Loucy (cell line): ENCODE measurements at regions not wholly inside any gene's neighbourhood (a gene's known extent, or its start where the extent isn't known, plus 50 kb on each side); places are given as distances from the start of the nearest gene placed in this dataset.

Source experiments
- H2AFZ ChIP-seq: fragments of 200-600 bp; sonication (generic); 2 replicates; pipeline ENCODE4 v1.6.0; 2016; ENCODE audit warnings: antibody characterized with exemption, mild to moderate bottlenecking, low read length, moderate library complexity
- H3F3A ChIP-seq: fragments of 200-600 bp; 2 replicates; pipeline ENCODE4 v1.6.0; 2016; ENCODE audit warnings: antibody characterized with exemption, low read depth, mild to moderate bottlenecking
- H3K27me3 ChIP-seq: fragments of 200-600 bp; sonication (generic); 2 replicates; pipeline ENCODE4 v1.6.1; 2014; ENCODE audit warnings: low read length, mild to moderate bottlenecking; ENCODE audit not compliant: insufficient read depth, poor library complexity, severe bottlenecking
- H3K36me3 ChIP-seq: fragments of 200-600 bp; sonication (generic); 2 replicates; pipeline ENCODE4 v1.6.1; 2016; ENCODE audit warnings: low read length; ENCODE audit not compliant: insufficient read depth
- H3K4me1 ChIP-seq: fragments of 200-600 bp; sonication (generic); 2 replicates; pipeline ENCODE4 v1.5.1; 2014; ENCODE audit warnings: low read length, mild to moderate bottlenecking; ENCODE audit not compliant: insufficient read depth, poor library complexity, severe bottlenecking
- H3K4me2 ChIP-seq: fragments of 200-600 bp; sonication (generic); 2 replicates; pipeline ENCODE4 v1.6.0; 2014; ENCODE audit warnings: antibody characterized with exemption, low read length, low read depth, mild to moderate bottlenecking; ENCODE audit not compliant: poor library complexity, severe bottlenecking
- H3K4me3 ChIP-seq: fragments of 200-600 bp; sonication (generic); 2 replicates; pipeline ENCODE4 v1.5.1; 2014; ENCODE audit warnings: low read length, mild to moderate bottlenecking, mixed read lengths; ENCODE audit not compliant: poor library complexity, severe bottlenecking
- H3K79me2 ChIP-seq: fragments of 200-600 bp; sonication (generic); 2 replicates; pipeline ENCODE4 v1.6.1; 2014; ENCODE audit warnings: low read length; ENCODE audit not compliant: insufficient read depth
- H3K9ac ChIP-seq: fragments of 200-600 bp; sonication (generic); 2 replicates; pipeline ENCODE4 v1.6.0; 2014; ENCODE audit warnings: mild to moderate bottlenecking, low read depth, low read length, moderate library complexity; ENCODE audit not compliant: poor library complexity, severe bottlenecking
- H3K9me2 ChIP-seq: fragments of 200-600 bp; sonication (generic); replicated peaks from 2 replicates; pipeline ENCODE4 v1.6.1; 2016; ENCODE audit warnings: low read depth, low read length, mixed read lengths
- H3K9me3 ChIP-seq: fragments of 200-600 bp; sonication (generic); 2 replicates; pipeline ENCODE4 v1.6.1; 2014; ENCODE audit warnings: mild to moderate bottlenecking, antibody characterized with exemption, low read length, low read depth; ENCODE audit not compliant: insufficient read depth
- H4K20me1 ChIP-seq: fragments of 200-600 bp; sonication (generic); 2 replicates; pipeline ENCODE4 v1.6.0; 2014; ENCODE audit warnings: antibody characterized with exemption, low read length, mild to moderate bottlenecking; ENCODE audit not compliant: insufficient read depth, poor library complexity, severe bottlenecking
- CTCF ChIP-seq: fragments of 200-600 bp; sonication (generic); conservative IDR thresholded peaks from 2 replicates; pipeline ENCODE4 v1.5.1; 2014; ENCODE audit warnings: mild to moderate bottlenecking, antibody characterized with exemption, low read length
- EZH2phosphoT487 ChIP-seq: fragments of 200-600 bp; IDR thresholded peaks from 2 replicates; pipeline ENCODE4 v1.6.1; 2018; ENCODE audit warnings: antibody characterized with exemption, mild to moderate bottlenecking, moderate library complexity, borderline replicate concordance

GRCh38 chr6:48766349-48766748 lies 655.4 kb upstream of the PTCHD4 start:
- Histone ChIP-seq H3K27me3 (no peaks in the 10 kb centered on the region), H3K4me2 (no peak overlapping the region), H2AFZ (no peak overlapping the region), H4K20me1 (no peaks in the 10 kb centered on the region), H3K79me2 (no peaks in the 10 kb centered on the region), H3K9me2 (no peaks in the 10 kb centered on the region), H3K4me1 (no peaks in the 10 kb centered on the region), H3K4me3 (no peak overlapping the region), H3K9ac (no peak overlapping the region), H3K36me3 (no peaks in the 10 kb centered on the region), H3F3A (no peaks in the 10 kb centered on the region), H3K9me3 (no peaks in the 10 kb centered on the region)
- TF ChIP-seq CTCF (no peak), EZH2phosphoT487 (no peak)

- no peaks in the 10 kb centered on the region for H3F3A ChIP-seq
- no peaks in the 10 kb centered on the region for H3K27me3 ChIP-seq
- no peaks in the 10 kb centered on the region for H3K36me3 ChIP-seq
- H3K9me3 ChIP-seq, result no peaks in the 10 kb centered on the region
- H2AFZ ChIP-seq, result no peak overlapping the region
- no peak overlapping the region for H3K4me2 ChIP-seq
- no peaks in the 10 kb centered on the region for H3K4me1 ChIP-seq
- no peak overlapping the region for H3K9ac ChIP-seq
- H3K9me2 ChIP-seq, result no peaks in the 10 kb centered on the region
- no peak for TF ChIP-seq EZH2phosphoT487
- TF ChIP-seq CTCF, result peak; percentile 77
- H3K4me3 ChIP-seq, result no peak overlapping the region
- H4K20me1 ChIP-seq, result no peaks in the 10 kb centered on the region
- no peaks in the 10 kb centered on the region for H3K79me2 ChIP-seq
Measured at GRCh38 chr6:48765352-48765961, 654.5 kb upstream of the PTCHD4 start.

GRCh38 chr6:48764286-48765044 lies 653.5 kb upstream of the PTCHD4 start:
- H3K9ac ChIP-seq, result no peak overlapping the region
- no peak overlapping the region for H3K4me2 ChIP-seq
- H4K20me1 ChIP-seq, result no peaks in the 10 kb centered on the region
- H3K9me3 ChIP-seq, result no peaks in the 10 kb centered on the region
- no peaks in the 10 kb centered on the region for H3F3A ChIP-seq
- no peaks in the 10 kb centered on the region for H3K4me1 ChIP-seq
- H3K79me2 ChIP-seq, result no peaks in the 10 kb centered on the region
- no peak for TF ChIP-seq CTCF
- no peak for TF ChIP-seq EZH2phosphoT487
- no peaks in the 10 kb centered on the region for H3K27me3 ChIP-seq
- no peaks in the 10 kb centered on the region for H3K9me2 ChIP-seq
- H3K4me3 ChIP-seq, result no peak overlapping the region
- H2AFZ ChIP-seq, result no peak overlapping the region
- H3K36me3 ChIP-seq, result no peaks in the 10 kb centered on the region
